SK-N-MC (cell line): ENCODE measurements at regions not wholly inside any gene's neighbourhood (a gene's known extent, or its start where the extent isn't known, plus 50 kb on each side); places are given as distances from the start of the nearest gene placed in this dataset.

Experiments
- EZH2 ChIP-seq: fragments of 200-600 bp; sonication (generic); IDR thresholded peaks from one replicate; pipeline ENCODE4 v1.6.1; 2017; ENCODE audit warnings: antibody characterized with exemption
- POLR2AphosphoS5 ChIP-seq: IDR thresholded peaks from 2 replicates; pipeline ENCODE4 v1.6.1; 2012; ENCODE audit warnings: mild to moderate bottlenecking, low read depth, low read length, borderline replicate concordance

DNA sequence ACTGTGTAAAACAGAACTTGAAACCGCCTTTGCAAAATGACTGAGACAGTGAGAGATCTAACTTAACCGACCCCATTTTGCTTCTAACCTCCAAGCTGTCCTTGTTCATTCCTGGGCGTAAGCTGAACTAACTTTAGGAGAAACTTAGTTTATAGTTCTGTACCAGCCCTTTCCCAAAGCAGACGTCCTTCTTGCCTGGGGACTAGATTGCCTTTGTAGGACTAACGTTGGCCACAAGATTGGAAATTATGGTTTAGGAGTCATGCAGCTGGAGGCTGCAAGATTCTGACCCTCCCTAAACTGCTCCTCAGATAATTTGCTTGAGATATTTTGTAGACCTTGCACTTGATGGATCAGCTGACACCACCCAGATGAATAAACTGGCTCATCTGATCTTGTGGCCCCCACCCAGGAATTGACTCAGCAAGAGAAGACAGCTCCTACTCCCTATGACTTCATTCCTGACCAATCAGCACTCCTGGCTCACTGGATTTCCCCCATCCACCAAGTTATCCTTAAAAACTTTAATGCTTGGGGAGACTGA lies 219.9 kb upstream of the PROK2 start:
- TF ChIP-seq EZH2 (no peak), POLR2AphosphoS5 (no peak)
